OCI-LY1 (cell line): ENCODE measurements at regions not wholly inside any gene's neighbourhood (a gene's known extent, or its start where the extent isn't known, plus 50 kb on each side); places are given as distances from the start of the nearest gene placed in this dataset.

ENCODE experiments used
- H2AFZ ChIP-seq: fragments of 200-600 bp; sonication (generic), shearing (Covaris generic); 2 replicates; pipeline ENCODE4 v1.6.0; 2014; ENCODE audit warnings: antibody characterized with exemption, mild to moderate bottlenecking, low read length
- H3F3A ChIP-seq: fragments of 200-600 bp; sonication (generic), shearing (Covaris generic); 2 replicates; pipeline ENCODE4 v1.6.0; 2014; ENCODE audit warnings: mild to moderate bottlenecking, antibody characterized with exemption, low read length, moderate library complexity; ENCODE audit not compliant: insufficient read depth
- H3K27ac ChIP-seq: fragments of 200-600 bp; sonication (generic); 2 replicates; pipeline ENCODE4 v1.5.1; 2014; ENCODE audit warnings: low read length, mixed run types, mild to moderate bottlenecking, low read depth; ENCODE audit not compliant: poor library complexity, severe bottlenecking
- H3K27me3 ChIP-seq: fragments of 200-600 bp; sonication (generic); 2 replicates; pipeline ENCODE4 v1.6.0; 2014; ENCODE audit warnings: antibody characterized with exemption, mild to moderate bottlenecking, low read length, moderate library complexity; ENCODE audit not compliant: insufficient read depth
- H3K36me3 ChIP-seq: fragments of 200-600 bp; sonication (generic); 2 replicates; pipeline ENCODE4 v1.6.1; 2014; ENCODE audit warnings: mild to moderate bottlenecking, antibody characterized with exemption, low read length, moderate library complexity, mixed read lengths; ENCODE audit not compliant: insufficient read depth
- H3K4me1 ChIP-seq: fragments of 200-600 bp; sonication (generic); 2 replicates; pipeline ENCODE4 v1.5.1; 2014; ENCODE audit warnings: mild to moderate bottlenecking, low read length, moderate library complexity; ENCODE audit not compliant: insufficient read depth, severe bottlenecking
- H3K4me2 ChIP-seq: fragments of 200-600 bp; sonication (generic), shearing (Covaris generic); 2 replicates; pipeline ENCODE4 v1.6.1; 2014; ENCODE audit warnings: low read length
- H3K4me3 ChIP-seq: fragments of 200-600 bp; sonication (generic); 2 replicates; pipeline ENCODE4 v1.5.1; 2014; ENCODE audit warnings: low read length, low read depth, mild to moderate bottlenecking, mixed read lengths; ENCODE audit not compliant: poor library complexity, severe bottlenecking
- H3K79me2 ChIP-seq: fragments of 200-600 bp; shearing (Covaris generic); 2 replicates; pipeline ENCODE4 v1.6.1; 2016; ENCODE audit warnings: mixed run types, low read length, mixed read lengths; ENCODE audit not compliant: insufficient read depth
- H3K9ac ChIP-seq: fragments of 200-600 bp; sonication (generic), shearing (Covaris generic); 2 replicates; pipeline ENCODE4 v1.6.1; 2014; ENCODE audit warnings: mild to moderate bottlenecking, low read length, mixed read lengths
- H3K9me2 ChIP-seq: fragments of 200-600 bp; sonication (generic), shearing (Covaris generic); 2 replicates; pipeline ENCODE4 v1.6.1; 2014; ENCODE audit warnings: low read depth, mild to moderate bottlenecking, low read length, mixed read lengths
- H3K9me3 ChIP-seq: fragments of 200-600 bp; shearing (Covaris generic); 2 replicates; pipeline ENCODE4 v1.6.1; 2014; ENCODE audit warnings: low read length, mixed read lengths
- H4K20me1 ChIP-seq: fragments of 200-600 bp; sonication (generic), shearing (Covaris generic); 2 replicates; pipeline ENCODE4 v1.6.0; 2016; ENCODE audit warnings: mild to moderate bottlenecking, low read length; ENCODE audit not compliant: insufficient read depth
- EZH2 ChIP-seq: fragments of 200-600 bp; sonication (generic), shearing (Covaris generic); IDR thresholded peaks from 2 replicates; pipeline ENCODE4 v1.8.0; 2017; ENCODE audit warnings: borderline replicate concordance, mixed run types, mild to moderate bottlenecking, antibody characterized with exemption, low read length, moderate library complexity, mixed read lengths
- TF ChIP-seq, protein P1 (sequence below): fragments of 200-600 bp; sonication (generic), shearing (Covaris generic); IDR thresholded peaks from 2 replicates; pipeline ENCODE4 v1.5.1; 2017; ENCODE audit warnings: mild to moderate bottlenecking, antibody characterized with exemption, low read length, moderate library complexity, mixed read lengths

- Histone ChIP-seq H2AFZ (no peak overlapping the region), H4K20me1 (no peaks in the 10 kb centered on the region), H3K36me3 (no peaks in the 10 kb centered on the region), H3K79me2 (no peaks in the 10 kb centered on the region), H3K9me2 (no peaks in the 10 kb centered on the region), H3K27me3 (no peaks in the 10 kb centered on the region), H3K9ac (no peak overlapping the region), H3K4me1 (peaks cover 7% of the 10 kb centered on the region), H3K9me3 (0 out of 2 replicates have a peak, but pooled peaks cover 5% of the 10 kb centered on the region), H3K27ac (no peak overlapping the region), H3K4me2 (no peak overlapping the region), H3F3A (no peaks in the 10 kb centered on the region), H3K4me3 (no peak overlapping the region)
- TF ChIP-seq, protein P1, sequence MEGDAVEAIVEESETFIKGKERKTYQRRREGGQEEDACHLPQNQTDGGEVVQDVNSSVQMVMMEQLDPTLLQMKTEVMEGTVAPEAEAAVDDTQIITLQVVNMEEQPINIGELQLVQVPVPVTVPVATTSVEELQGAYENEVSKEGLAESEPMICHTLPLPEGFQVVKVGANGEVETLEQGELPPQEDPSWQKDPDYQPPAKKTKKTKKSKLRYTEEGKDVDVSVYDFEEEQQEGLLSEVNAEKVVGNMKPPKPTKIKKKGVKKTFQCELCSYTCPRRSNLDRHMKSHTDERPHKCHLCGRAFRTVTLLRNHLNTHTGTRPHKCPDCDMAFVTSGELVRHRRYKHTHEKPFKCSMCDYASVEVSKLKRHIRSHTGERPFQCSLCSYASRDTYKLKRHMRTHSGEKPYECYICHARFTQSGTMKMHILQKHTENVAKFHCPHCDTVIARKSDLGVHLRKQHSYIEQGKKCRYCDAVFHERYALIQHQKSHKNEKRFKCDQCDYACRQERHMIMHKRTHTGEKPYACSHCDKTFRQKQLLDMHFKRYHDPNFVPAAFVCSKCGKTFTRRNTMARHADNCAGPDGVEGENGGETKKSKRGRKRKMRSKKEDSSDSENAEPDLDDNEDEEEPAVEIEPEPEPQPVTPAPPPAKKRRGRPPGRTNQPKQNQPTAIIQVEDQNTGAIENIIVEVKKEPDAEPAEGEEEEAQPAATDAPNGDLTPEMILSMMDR: no peak
- TF ChIP-seq EZH2: no peak
Observed at GRCh38 chr21:14741256-14741655, 195.1 kb upstream of the SAMSN1 start.

DNA sequence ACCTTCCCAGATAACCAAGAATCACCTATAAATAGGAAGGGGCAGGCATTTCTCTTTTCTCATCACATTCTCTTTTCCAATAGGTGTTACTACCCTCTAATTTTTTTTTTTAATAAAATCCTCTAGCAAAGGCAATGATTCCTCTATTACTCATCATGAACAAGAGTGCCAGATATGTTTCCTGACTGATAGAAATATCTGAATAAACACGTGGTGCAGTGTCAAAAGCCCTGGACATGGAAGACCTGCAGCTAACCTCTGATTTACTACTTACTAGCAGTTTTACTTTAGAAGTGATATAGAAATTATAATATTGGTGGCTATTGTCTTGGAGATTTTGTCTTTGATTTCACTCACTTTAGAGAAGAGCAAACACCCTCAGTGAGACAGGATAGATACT is 194.6 kb upstream of the SAMSN1 start:
- no peak for TF ChIP-seq EZH2
- TF ChIP-seq, protein P1: no peak
- Histone ChIP-seq H3K27me3 (no peaks in the 10 kb centered on the region), H3K79me2 (no peaks in the 10 kb centered on the region), H3K4me3 (no peak overlapping the region), H3K9me2 (no peaks in the 10 kb centered on the region), H3K9ac (no peak overlapping the region), H3F3A (no peaks in the 10 kb centered on the region), H3K36me3 (no peaks in the 10 kb centered on the region), H3K4me2 (no peak overlapping the region), H3K27ac (no peak overlapping the region), H4K20me1 (no peaks in the 10 kb centered on the region), H3K9me3 (0 out of 2 replicates have a peak, but pooled peaks cover 5% of the 10 kb centered on the region), H3K4me1 (peaks cover 12% of the 10 kb centered on the region), H2AFZ (no peak overlapping the region)

GRCh38 chr21:14740116-14740515 is 194.0 kb upstream of the SAMSN1 start:
- H3K27ac ChIP-seq: no peak overlapping the region
- peaks cover 12% of the 10 kb centered on the region for H3K4me1 ChIP-seq

More at GRCh38 chr21:14740116-14740515, 194.0 kb upstream of the SAMSN1 start:
- no peaks in the 10 kb centered on the region for H3K79me2 ChIP-seq
- H2AFZ ChIP-seq: no peak overlapping the region
- no peaks in the 10 kb centered on the region for H3K27me3 ChIP-seq
- no peak overlapping the region for H3K4me3 ChIP-seq
- H3K36me3 ChIP-seq: no peaks in the 10 kb centered on the region
- no peaks in the 10 kb centered on the region for H3F3A ChIP-seq
- H3K9me3 ChIP-seq: 0 out of 2 replicates have a peak, but pooled peaks cover 5% of the 10 kb centered on the region
- no peak overlapping the region for H3K4me2 ChIP-seq
- H3K9me2 ChIP-seq: no peaks in the 10 kb centered on the region
- TF ChIP-seq EZH2: no peak
- TF ChIP-seq, protein P1: no peak
- no peaks in the 10 kb centered on the region for H4K20me1 ChIP-seq
- H3K9ac ChIP-seq: no peak overlapping the region
